ENCODE measurements at regions not wholly inside any gene's neighbourhood (a gene's known extent, or its start where the extent isn't known, plus 50 kb on each side); places are given as distances from the start of the nearest gene placed in this dataset.

GRCh38 chr9:106051545-106051944 lies 357.2 kb downstream of the TMEM38B start:
- no peak for DNase-seq (ENCODE audit: low read depth in 2 of 2)

- no peak for DNase-seq (ENCODE audit: low read depth in 2 of 2)
These were observed 357.8 kb downstream of the TMEM38B start for GRCh38 chr9:106052166-106052565.

GRCh38 chr9:106052735-106053134 lies 358.4 kb downstream of the TMEM38B start:
- DNase-seq (ENCODE audit: low read depth in 2 of 2) = no peak

- DNase-seq (ENCODE audit: low read depth in 2 of 2) = no peak
These were observed 362.0 kb downstream of the TMEM38B start for GRCh38 chr9:106056328-106056727.

- no peak for DNase-seq (ENCODE audit: low read depth in 2 of 2)
These were observed 364.1 kb downstream of the TMEM38B start for GRCh38 chr9:106058460-106058859.

- no peak for DNase-seq (ENCODE audit: low read depth in 2 of 2)
These were observed 365.5 kb downstream of the TMEM38B start for GRCh38 chr9:106059886-106060285.

GRCh38 chr9:106060885-106061284 lies 366.5 kb downstream of the TMEM38B start:
- DNase-seq (ENCODE audit: low read depth in 2 of 2) = no peak

GRCh38 chr9:106062250-106062649 lies 367.9 kb downstream of the TMEM38B start:
- no peak for DNase-seq (ENCODE audit: low read depth in 2 of 2)

GRCh38 chr9:106065136-106065535 lies 370.8 kb downstream of the TMEM38B start:
- DNase-seq (ENCODE audit: low read depth in 2 of 2) = no peak

GRCh38 chr9:106065579-106066214 lies 371.4 kb downstream of the TMEM38B start:
- DNase-seq (ENCODE audit: low read depth in 2 of 2) = no peak

- no peak for DNase-seq (ENCODE audit: low read depth in 2 of 2)
These were observed 372.7 kb downstream of the TMEM38B start for GRCh38 chr9:106066940-106067524.

GRCh38 chr9:106069241-106069640 lies 374.9 kb downstream of the TMEM38B start:
- no peak for DNase-seq (ENCODE audit: low read depth in 2 of 2)

- no peak for DNase-seq (ENCODE audit: low read depth in 2 of 2)
These were observed 378.1 kb downstream of the TMEM38B start for GRCh38 chr9:106072421-106072820.

- DNase-seq (ENCODE audit: low read depth in 2 of 2) = no peak
These were observed 379.7 kb downstream of the TMEM38B start for GRCh38 chr9:106074006-106074405.

- no peak for DNase-seq (ENCODE audit: low read depth in 2 of 2)
These were observed 381.1 kb downstream of the TMEM38B start for GRCh38 chr9:106075236-106075959.

- no peak for DNase-seq (ENCODE audit: low read depth in 2 of 2)
These were observed 381.6 kb downstream of the TMEM38B start for GRCh38 chr9:106075960-106076327.

- DNase-seq (ENCODE audit: low read depth in 2 of 2) = no peak
These were observed 382.4 kb downstream of the TMEM38B start for GRCh38 chr9:106076711-106077110.

GRCh38 chr9:106077731-106078130 lies 383.4 kb downstream of the TMEM38B start:
- no peak for DNase-seq (ENCODE audit: low read depth in 2 of 2)

- no peak for DNase-seq (ENCODE audit: low read depth in 2 of 2)
These were observed 388.3 kb downstream of the TMEM38B start for GRCh38 chr9:106082621-106083020.

- no peak for DNase-seq (ENCODE audit: low read depth in 2 of 2)
These were observed 390.4 kb downstream of the TMEM38B start for GRCh38 chr9:106084702-106085101.

- no peak for DNase-seq (ENCODE audit: low read depth in 2 of 2)
These were observed 391.1 kb downstream of the TMEM38B start for GRCh38 chr9:106085479-106085878.

- no peak for DNase-seq (ENCODE audit: low read depth in 2 of 2)
These were observed 397.7 kb downstream of the TMEM38B start for GRCh38 chr9:106092083-106092482.

- no peak for DNase-seq (ENCODE audit: low read depth in 2 of 2)
These were observed 408.5 kb downstream of the TMEM38B start for GRCh38 chr9:106102821-106103220.
